ENCODE measurements at regions not wholly inside any gene's neighbourhood (a gene's known extent, or its start where the extent isn't known, plus 50 kb on each side); places are given as distances from the start of the nearest gene placed in this dataset.

DNA sequence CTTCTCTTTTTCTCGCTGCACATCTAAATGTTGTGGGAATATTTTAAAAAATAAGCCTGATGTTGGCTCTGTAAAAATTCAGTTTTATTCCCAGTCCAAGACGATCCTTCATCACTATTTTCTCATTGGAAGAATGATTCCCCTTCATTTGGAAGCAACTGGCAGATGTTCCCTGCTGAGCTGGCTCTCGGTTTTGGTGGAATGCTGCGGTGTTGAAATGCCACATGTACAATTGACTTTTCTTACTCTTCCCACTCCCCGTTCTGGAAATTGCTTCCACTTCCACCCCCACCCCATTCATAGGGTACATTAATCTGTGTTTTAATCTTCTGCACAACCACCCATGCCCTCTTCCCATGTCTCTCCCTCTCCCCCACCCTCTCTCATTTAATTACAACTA is 496.3 kb upstream of the MAP3K7 start:
- TF ChIP-seq, protein P1, sequence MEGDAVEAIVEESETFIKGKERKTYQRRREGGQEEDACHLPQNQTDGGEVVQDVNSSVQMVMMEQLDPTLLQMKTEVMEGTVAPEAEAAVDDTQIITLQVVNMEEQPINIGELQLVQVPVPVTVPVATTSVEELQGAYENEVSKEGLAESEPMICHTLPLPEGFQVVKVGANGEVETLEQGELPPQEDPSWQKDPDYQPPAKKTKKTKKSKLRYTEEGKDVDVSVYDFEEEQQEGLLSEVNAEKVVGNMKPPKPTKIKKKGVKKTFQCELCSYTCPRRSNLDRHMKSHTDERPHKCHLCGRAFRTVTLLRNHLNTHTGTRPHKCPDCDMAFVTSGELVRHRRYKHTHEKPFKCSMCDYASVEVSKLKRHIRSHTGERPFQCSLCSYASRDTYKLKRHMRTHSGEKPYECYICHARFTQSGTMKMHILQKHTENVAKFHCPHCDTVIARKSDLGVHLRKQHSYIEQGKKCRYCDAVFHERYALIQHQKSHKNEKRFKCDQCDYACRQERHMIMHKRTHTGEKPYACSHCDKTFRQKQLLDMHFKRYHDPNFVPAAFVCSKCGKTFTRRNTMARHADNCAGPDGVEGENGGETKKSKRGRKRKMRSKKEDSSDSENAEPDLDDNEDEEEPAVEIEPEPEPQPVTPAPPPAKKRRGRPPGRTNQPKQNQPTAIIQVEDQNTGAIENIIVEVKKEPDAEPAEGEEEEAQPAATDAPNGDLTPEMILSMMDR (IDR thresholded peaks at IDR 0.05; ENCODE audit: low read depth, low read length) = no peak
- TF ChIP-seq POLR2A (IDR thresholded peaks at IDR 0.05; ENCODE audit: extremely low read depth, insufficient read length) = no peak
- no peak for TF ChIP-seq MYC (IDR thresholded peaks at IDR 0.05; ENCODE audit: low read depth, low read length)
- no peak for TF ChIP-seq MAX (IDR thresholded peaks at IDR 0.05; ENCODE audit: low read depth, low read length)
